DND-41 (cell line): ENCODE measurements at regions not wholly inside any gene's neighbourhood (a gene's known extent, or its start where the extent isn't known, plus 50 kb on each side); places are given as distances from the start of the nearest gene placed in this dataset.

Experiments used
- ATAC-seq: fragments of 200-7000 bp; cut with Tn5 transposase; 3 replicates; pipeline ENCODE4 v1.9.1; 2021; ENCODE audit warnings: low read depth; ENCODE audit not compliant: insufficient read depth
- DNase-seq: peaks from one replicate; pipeline ENCODE4 v3.0.0-alpha.2; 2020
- H2AFZ ChIP-seq: 2 replicates; pipeline ENCODE4 v1.6.0; 2012; ENCODE audit warnings: low read depth, low read length
- H3K27ac ChIP-seq: 2 replicates; pipeline ENCODE4 v1.5.1; 2012; ENCODE audit warnings: low read length, inconsistent platforms
- H3K27me3 ChIP-seq: fragments of 200-600 bp; sonication (generic); 2 replicates; pipeline ENCODE4 v1.6.0; 2012; ENCODE audit warnings: low read length, mild to moderate bottlenecking, inconsistent platforms; ENCODE audit not compliant: insufficient read depth, poor library complexity
- H3K36me3 ChIP-seq: 2 replicates; pipeline ENCODE4 v1.5.1; 2012; ENCODE audit warnings: low read length, inconsistent platforms; ENCODE audit not compliant: insufficient read depth
- H3K4me1 ChIP-seq: 2 replicates; pipeline ENCODE4 v1.5.1; 2012; ENCODE audit warnings: mild to moderate bottlenecking, low read length; ENCODE audit not compliant: insufficient read depth
- H3K4me2 ChIP-seq: 2 replicates; pipeline ENCODE4 v1.6.0; 2012; ENCODE audit warnings: mild to moderate bottlenecking, moderate library complexity, low read length, inconsistent platforms; ENCODE audit not compliant: insufficient read depth
- H3K4me3 ChIP-seq, 2 experiments: fragments of 200-600 bp in 1 of 2; shearing (Covaris generic) in 1 of 2; 2 replicates each; pipeline ENCODE4 v1.5.1; 2012 to 2016; ENCODE audit warnings: inconsistent platforms in 2 of 2, low read length in 2 of 2, mild to moderate bottlenecking in 2 of 2, low read depth in 1 of 2, moderate library complexity in 1 of 2
- H3K79me2 ChIP-seq: 2 replicates; pipeline ENCODE4 v1.6.0; 2012; ENCODE audit warnings: low read length, inconsistent platforms; ENCODE audit not compliant: insufficient read depth
- H3K9ac ChIP-seq: 2 replicates; pipeline ENCODE4 v1.6.0; 2012; ENCODE audit warnings: low read depth, mild to moderate bottlenecking, inconsistent platforms, low read length, moderate library complexity
- H3K9me3 ChIP-seq: 2 replicates; pipeline ENCODE4 v1.5.1; 2012; ENCODE audit warnings: low read length, moderate library complexity, mild to moderate bottlenecking, inconsistent platforms; ENCODE audit not compliant: insufficient read depth, severe bottlenecking
- H4K20me1 ChIP-seq: 2 replicates; pipeline ENCODE4 v1.6.0; 2012; ENCODE audit warnings: low read length; ENCODE audit not compliant: insufficient read depth
- CTCF ChIP-seq: IDR thresholded peaks from 2 replicates; pipeline ENCODE4 v1.5.1; 2012; ENCODE audit warnings: borderline replicate concordance, low read length, moderate library complexity, mild to moderate bottlenecking; ENCODE audit not compliant: poor library complexity, severe bottlenecking; ENCODE audit errors: extremely low read depth
- EZH2 ChIP-seq: IDR thresholded peaks from 3 replicates; pipeline ENCODE4 v1.6.1; 2012; ENCODE audit warnings: borderline replicate concordance, low read depth, mild to moderate bottlenecking, moderate library complexity, low read length, inconsistent platforms; ENCODE audit not compliant: severe bottlenecking

- DNase-seq (no peak), ATAC-seq (no peak)
- Histone ChIP-seq H3K27me3 (no peaks in the 10 kb centered on the region), H3K79me2 (no peaks in the 10 kb centered on the region), H3K4me3 (no peak overlapping the region), H3K4me2 (no peak overlapping the region), H3K27ac (no peak overlapping the region), H4K20me1 (no peaks in the 10 kb centered on the region), H3K9me3 (peaks cover 3% of the 10 kb centered on the region), H3K4me1 (no peaks in the 10 kb centered on the region), H3K36me3 (no peaks in the 10 kb centered on the region), H2AFZ (no peak overlapping the region), H3K9ac (no peak overlapping the region)
- TF ChIP-seq EZH2 (no peak), CTCF (no peak)
Measured at GRCh38 chr15:38145651-38146111, 107.0 kb upstream of the SPRED1 start.

DNA sequence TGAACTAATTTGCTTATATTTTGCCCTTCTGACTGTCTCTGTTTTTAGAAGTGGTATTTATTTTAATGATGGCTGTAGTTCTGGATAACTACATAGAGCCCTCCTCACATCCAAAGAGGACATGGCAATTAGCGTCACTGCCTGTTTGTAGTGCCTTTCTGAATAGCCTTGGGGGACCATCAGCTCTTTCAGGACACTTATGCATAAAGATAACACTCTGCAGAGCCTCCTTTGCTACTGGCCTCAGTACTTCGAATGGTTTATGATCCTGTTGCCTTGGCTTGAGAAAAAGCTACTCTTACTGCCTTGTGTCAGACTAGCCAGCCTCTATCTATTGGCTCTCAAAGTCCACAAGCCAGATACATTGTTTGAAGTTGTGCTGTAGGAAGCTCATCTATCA is 105.4 kb upstream of the SPRED1 start:
- no peaks in the 10 kb centered on the region for H3K27me3 ChIP-seq
- no peak overlapping the region for H2AFZ ChIP-seq
- no peak for ATAC-seq

GRCh38 chr15:38148471-38148870 is 104.2 kb upstream of the SPRED1 start:
- no peak overlapping the region for H3K9ac ChIP-seq
- DNase-seq (no peak), ATAC-seq (no peak)
- H4K20me1 ChIP-seq, result no peaks in the 10 kb centered on the region
- no peak overlapping the region for H2AFZ ChIP-seq
- H3K79me2 ChIP-seq, result no peaks in the 10 kb centered on the region
- H3K4me3 ChIP-seq, result no peak overlapping the region
- no peaks in the 10 kb centered on the region for H3K36me3 ChIP-seq
- no peaks in the 10 kb centered on the region for H3K27me3 ChIP-seq
- no peak overlapping the region for H3K27ac ChIP-seq
- H3K4me1 ChIP-seq, result no peaks in the 10 kb centered on the region
- H3K9me3 ChIP-seq, result peaks cover 3% of the 10 kb centered on the region
- TF ChIP-seq EZH2 (no peak), CTCF (no peak)
- H3K4me2 ChIP-seq, result no peak overlapping the region

More for the DNA sequence above, 105.4 kb upstream of the SPRED1 start:
- no peaks in the 10 kb centered on the region for H4K20me1 ChIP-seq
- peaks cover 3% of the 10 kb centered on the region for H3K9me3 ChIP-seq
- no peak for TF ChIP-seq EZH2
- TF ChIP-seq CTCF, result no peak
- no peak overlapping the region for H3K9ac ChIP-seq
- H3K27ac ChIP-seq, result no peak overlapping the region
- no peak overlapping the region for H3K4me3 ChIP-seq
- no peaks in the 10 kb centered on the region for H3K4me1 ChIP-seq
- H3K36me3 ChIP-seq, result no peaks in the 10 kb centered on the region
- no peak overlapping the region for H3K4me2 ChIP-seq
- H3K79me2 ChIP-seq, result no peaks in the 10 kb centered on the region
- DNase-seq, result no peak

- H3K9me3 ChIP-seq, result peaks cover 3% of the 10 kb centered on the region
- DNase-seq, result no peak
- no peak overlapping the region for H3K4me2 ChIP-seq
- H3K4me1 ChIP-seq, result no peaks in the 10 kb centered on the region
- no peaks in the 10 kb centered on the region for H3K36me3 ChIP-seq
- no peak overlapping the region for H3K27ac ChIP-seq
- TF ChIP-seq CTCF (no peak), EZH2 (no peak)
- no peaks in the 10 kb centered on the region for H4K20me1 ChIP-seq
- H3K27me3 ChIP-seq, result no peaks in the 10 kb centered on the region
- H3K4me3 ChIP-seq, result no peak overlapping the region
- no peak overlapping the region for H3K9ac ChIP-seq
- ATAC-seq, result no peak
- H2AFZ ChIP-seq, result no peak overlapping the region
- no peaks in the 10 kb centered on the region for H3K79me2 ChIP-seq
Measured at GRCh38 chr15:38149315-38149714, 103.3 kb upstream of the SPRED1 start.
